Coronary artery (tissue), 2 donors: ENCODE measurements at regions not wholly inside any gene's neighbourhood (a gene's known extent, or its start where the extent isn't known, plus 50 kb on each side); places are given as distances from the start of the nearest gene placed in this dataset.

Experiments
- DNase-seq: peaks from one replicate; pipeline ENCODE4 v3.0.0-alpha.2; 2017; ENCODE audit warnings: low spot score
- H3K27ac ChIP-seq, 2 donors: fragments of 200-600 bp; sonication (generic); one replicate each; pipeline ENCODE4 v1.5.1; 2016 to 2019
- H3K4me3 ChIP-seq: fragments of 200-600 bp; sonication (generic); 2 replicates; pipeline ENCODE4 v1.5.1; 2016; ENCODE audit warnings: mild to moderate bottlenecking, moderate library complexity
- CTCF ChIP-seq: fragments of 200-600 bp; sonication (generic); IDR thresholded peaks from one replicate; pipeline ENCODE4 v1.5.1; 2019; ENCODE audit warnings: antibody characterized with exemption

DNA sequence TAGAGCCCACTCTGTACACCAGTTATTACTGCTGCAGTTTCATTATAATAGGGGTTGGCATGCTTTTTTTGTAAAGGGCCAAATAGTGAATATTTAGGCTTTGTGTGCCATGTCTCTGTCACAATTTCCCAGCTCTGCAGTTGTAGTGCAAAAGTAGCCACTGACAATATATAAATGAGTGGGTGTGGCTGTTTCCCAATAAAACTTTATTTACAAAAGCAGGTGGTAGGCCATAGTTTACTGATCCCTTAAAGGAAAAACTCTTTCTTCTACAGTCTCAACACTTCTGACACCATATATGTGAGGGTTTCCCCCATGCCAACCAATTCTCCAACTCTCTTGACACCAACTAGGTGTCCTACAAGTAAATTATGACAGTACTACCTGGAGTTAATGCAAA is 110.2 kb upstream of the NAP1L1 start:
- no peak for DNase-seq
- Histone ChIP-seq H3K4me3 (no peak overlapping the region), H3K27ac (no peak overlapping the region)
- no peak for TF ChIP-seq CTCF

GRCh38 chr12:76193961-76194360 is 109.5 kb upstream of the NAP1L1 start:
- Histone ChIP-seq H3K4me3 (no peak overlapping the region), H3K27ac (no peak overlapping the region)
- TF ChIP-seq CTCF = no peak
- DNase-seq = no peak

DNA sequence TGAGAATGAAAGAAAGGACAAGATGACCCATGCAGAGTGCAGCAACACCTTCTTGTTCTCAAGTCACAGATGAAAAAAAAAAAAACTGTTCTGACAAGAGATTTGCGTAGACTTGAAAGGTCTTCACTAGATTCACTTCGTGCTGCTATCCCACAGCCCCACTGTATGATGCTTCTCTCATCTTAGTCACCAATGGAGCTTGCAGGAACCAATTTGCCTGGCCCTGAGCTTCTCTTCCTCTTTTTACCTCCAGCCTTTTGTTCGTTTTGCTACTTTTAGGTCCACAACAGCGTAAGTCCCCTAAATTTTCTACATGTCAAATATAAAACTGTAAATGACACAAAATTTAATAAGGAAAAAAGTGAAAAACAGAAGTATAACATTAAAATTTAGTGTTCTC is 107.9 kb upstream of the NAP1L1 start:
- no peak for TF ChIP-seq CTCF
- no peak for DNase-seq
- Histone ChIP-seq H3K4me3 (no peak overlapping the region), H3K27ac (no peak overlapping the region)

- H3K4me3 ChIP-seq = no peak overlapping the region
- H3K27ac ChIP-seq = no peak overlapping the region
- DNase-seq = no peak
- TF ChIP-seq CTCF = no peak
Observed at GRCh38 chr12:76190299-76190698, 105.8 kb upstream of the NAP1L1 start.

DNA sequence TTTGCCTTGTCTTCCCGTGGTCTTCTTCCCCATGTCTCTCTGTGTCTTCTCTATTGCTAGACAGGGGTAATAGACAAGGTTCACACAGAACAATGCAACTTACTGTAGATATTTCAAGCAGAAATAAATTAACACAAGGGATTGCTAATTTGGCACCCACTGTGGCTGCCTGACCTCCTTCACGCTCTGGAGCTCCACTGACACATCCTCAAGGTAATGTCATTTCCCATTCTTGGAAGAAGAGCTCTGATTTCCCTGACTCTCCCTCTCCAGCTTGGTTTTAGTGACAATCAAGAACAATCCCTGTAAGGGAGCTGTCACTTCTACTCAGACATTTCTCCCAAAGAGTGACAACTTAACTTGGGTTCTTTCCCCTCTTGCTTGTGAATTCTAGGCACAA is 105.4 kb upstream of the NAP1L1 start:
- no peak overlapping the region for H3K27ac ChIP-seq
- DNase-seq = no peak
- TF ChIP-seq CTCF = no peak
- H3K4me3 ChIP-seq = no peak overlapping the region

GRCh38 chr12:76187177-76187576 is 102.7 kb upstream of the NAP1L1 start:
- no peak overlapping the region for H3K27ac ChIP-seq
- H3K4me3 ChIP-seq = no peak overlapping the region
- DNase-seq = no peak
- no peak for TF ChIP-seq CTCF

DNA sequence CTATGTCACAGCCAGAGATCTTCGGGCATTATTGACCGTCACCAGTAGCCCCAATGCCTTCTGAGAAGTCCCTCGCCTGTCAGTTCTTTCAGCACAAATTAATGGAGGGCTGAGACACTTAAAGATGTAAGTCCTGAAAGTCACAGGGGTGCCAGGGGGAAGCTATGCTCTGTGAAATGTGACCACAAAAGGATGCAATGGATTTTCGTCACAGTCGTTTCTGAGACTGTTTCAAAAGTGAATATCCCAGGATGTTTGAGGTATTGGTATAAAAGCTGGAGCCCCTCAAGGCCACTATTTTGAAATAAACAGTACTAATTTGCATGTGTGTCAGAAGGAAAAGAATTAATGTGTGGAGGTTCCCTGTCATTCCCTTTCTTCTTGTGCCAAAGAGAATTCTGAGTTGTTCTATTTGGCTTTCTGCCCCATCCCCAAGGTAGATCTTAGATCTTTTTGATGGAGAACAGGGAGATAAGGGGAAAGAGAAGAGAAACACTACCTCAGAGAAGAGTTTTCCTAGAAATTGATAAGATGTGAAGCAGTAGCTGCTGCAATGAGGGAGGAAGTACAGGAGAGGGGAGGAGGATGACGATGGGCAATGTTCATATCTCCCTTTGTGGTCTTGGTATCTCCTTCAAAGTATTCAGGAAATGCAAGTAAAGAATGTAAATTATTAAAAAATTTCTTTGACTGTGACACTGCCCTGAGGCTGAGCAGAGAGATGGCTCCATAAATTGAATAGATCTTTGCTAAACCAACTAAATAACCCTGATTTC is 101.8 kb upstream of the NAP1L1 start:
- DNase-seq = no peak
- no peak overlapping the region for H3K27ac ChIP-seq
- TF ChIP-seq CTCF = no peak
- H3K4me3 ChIP-seq = no peak overlapping the region
